Brain microvascular endothelial cell (primary cell): ENCODE measurements at regions not wholly inside any gene's neighbourhood (a gene's known extent, or its start where the extent isn't known, plus 50 kb on each side); places are given as distances from the start of the nearest gene placed in this dataset.

ENCODE experiments used
- DNase-seq: peaks from one replicate; pipeline ENCODE4 v3.0.0-alpha.2; 2020
- H3K27ac ChIP-seq: fragments of 250-450 bp; sonication (Bioruptor Pico); 2 replicates; pipeline ENCODE4 v1.5.1; 2020; ENCODE audit warnings: mild to moderate bottlenecking, moderate library complexity
- H3K27me3 ChIP-seq: fragments of 250-450 bp; sonication (Bioruptor Pico); replicated peaks from 2 replicates; pipeline ENCODE4 v1.5.1; 2020; ENCODE audit warnings: mild to moderate bottlenecking
- H3K36me3 ChIP-seq: fragments of 250-450 bp; sonication (Bioruptor Pico); replicated peaks from 2 replicates; pipeline ENCODE4 v1.5.1; 2020; ENCODE audit warnings: mild to moderate bottlenecking
- H3K4me3 ChIP-seq: 2 replicates; pipeline ENCODE4 v1.5.1; 2011; ENCODE audit warnings: low read depth, mild to moderate bottlenecking, control low read depth, low read length, moderate library complexity
- in situ Hi-C: cut with HindIII; loops from 2 replicates; pipeline ENCODE4 v1.10.0; 2017; ENCODE audit warnings: low sequenced_read_pairs, low pct_ligation_motif_present
- TF ChIP-seq, protein P1 (sequence below): IDR thresholded peaks from 2 replicates; pipeline ENCODE4 v1.5.1; 2011; ENCODE audit warnings: low read depth, mild to moderate bottlenecking, moderate library complexity, low read length, control low read depth, inconsistent platforms; ENCODE audit errors: missing control alignments

- H3K4me3 ChIP-seq = no peak overlapping the region
- TF ChIP-seq, protein P1, sequence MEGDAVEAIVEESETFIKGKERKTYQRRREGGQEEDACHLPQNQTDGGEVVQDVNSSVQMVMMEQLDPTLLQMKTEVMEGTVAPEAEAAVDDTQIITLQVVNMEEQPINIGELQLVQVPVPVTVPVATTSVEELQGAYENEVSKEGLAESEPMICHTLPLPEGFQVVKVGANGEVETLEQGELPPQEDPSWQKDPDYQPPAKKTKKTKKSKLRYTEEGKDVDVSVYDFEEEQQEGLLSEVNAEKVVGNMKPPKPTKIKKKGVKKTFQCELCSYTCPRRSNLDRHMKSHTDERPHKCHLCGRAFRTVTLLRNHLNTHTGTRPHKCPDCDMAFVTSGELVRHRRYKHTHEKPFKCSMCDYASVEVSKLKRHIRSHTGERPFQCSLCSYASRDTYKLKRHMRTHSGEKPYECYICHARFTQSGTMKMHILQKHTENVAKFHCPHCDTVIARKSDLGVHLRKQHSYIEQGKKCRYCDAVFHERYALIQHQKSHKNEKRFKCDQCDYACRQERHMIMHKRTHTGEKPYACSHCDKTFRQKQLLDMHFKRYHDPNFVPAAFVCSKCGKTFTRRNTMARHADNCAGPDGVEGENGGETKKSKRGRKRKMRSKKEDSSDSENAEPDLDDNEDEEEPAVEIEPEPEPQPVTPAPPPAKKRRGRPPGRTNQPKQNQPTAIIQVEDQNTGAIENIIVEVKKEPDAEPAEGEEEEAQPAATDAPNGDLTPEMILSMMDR = no peak
- no peaks in the 10 kb centered on the region for H3K36me3 ChIP-seq
- no peak overlapping the region for H3K27ac ChIP-seq
- DNase-seq = peak; percentile 4
- no peaks in the 10 kb centered on the region for H3K27me3 ChIP-seq
- in situ Hi-C loops = no loop called here
These were observed 72.9 kb upstream of the ATP2C1 start for GRCh38 chr3:130820976-130821375.

GRCh38 chr3:130821806-130822205 is 72.1 kb upstream of the ATP2C1 start:
- no peak for DNase-seq
- Histone ChIP-seq H3K27me3 (no peaks in the 10 kb centered on the region), H3K4me3 (no peak overlapping the region), H3K36me3 (no peaks in the 10 kb centered on the region), H3K27ac (no peak overlapping the region)
- TF ChIP-seq, protein P1 = no peak
- in situ Hi-C loops = no loop called here

GRCh38 chr3:130823241-130823884 is 70.5 kb upstream of the ATP2C1 start:
- in situ Hi-C loops = no loop called here
- TF ChIP-seq, protein P1 = no peak
- no peak for DNase-seq

DNA sequence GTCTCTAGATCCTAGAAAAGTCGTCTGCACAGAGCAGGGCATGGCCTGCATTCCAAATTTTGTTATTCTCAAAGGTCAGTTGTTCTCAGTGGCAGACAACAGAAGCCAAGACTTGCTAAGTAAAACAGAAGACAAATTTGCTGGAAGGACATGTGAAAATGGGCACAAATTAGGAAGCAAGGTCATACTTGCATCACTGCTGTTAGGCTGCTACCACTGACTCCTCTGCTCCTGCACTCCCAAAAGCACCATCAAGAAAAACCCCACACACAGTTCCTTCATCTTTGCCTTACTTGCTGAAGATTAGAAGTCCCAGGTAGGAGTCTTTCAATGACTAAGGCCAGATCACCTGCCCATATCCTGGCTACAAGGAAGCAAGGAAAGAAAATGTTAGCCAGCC is 69.9 kb upstream of the ATP2C1 start:
- Histone ChIP-seq H3K36me3 (no peaks in the 10 kb centered on the region), H3K27me3 (no peaks in the 10 kb centered on the region), H3K4me3 (no peak overlapping the region), H3K27ac (no peak overlapping the region)
- no peak for DNase-seq
- TF ChIP-seq, protein P1 = no peak
- in situ Hi-C loops = no loop called here

More at GRCh38 chr3:130823241-130823884, 70.5 kb upstream of the ATP2C1 start:
- no peaks in the 10 kb centered on the region for H3K36me3 ChIP-seq
- H3K27me3 ChIP-seq = no peaks in the 10 kb centered on the region
- H3K4me3 ChIP-seq = no peak overlapping the region
- H3K27ac ChIP-seq = no peak overlapping the region

DNA sequence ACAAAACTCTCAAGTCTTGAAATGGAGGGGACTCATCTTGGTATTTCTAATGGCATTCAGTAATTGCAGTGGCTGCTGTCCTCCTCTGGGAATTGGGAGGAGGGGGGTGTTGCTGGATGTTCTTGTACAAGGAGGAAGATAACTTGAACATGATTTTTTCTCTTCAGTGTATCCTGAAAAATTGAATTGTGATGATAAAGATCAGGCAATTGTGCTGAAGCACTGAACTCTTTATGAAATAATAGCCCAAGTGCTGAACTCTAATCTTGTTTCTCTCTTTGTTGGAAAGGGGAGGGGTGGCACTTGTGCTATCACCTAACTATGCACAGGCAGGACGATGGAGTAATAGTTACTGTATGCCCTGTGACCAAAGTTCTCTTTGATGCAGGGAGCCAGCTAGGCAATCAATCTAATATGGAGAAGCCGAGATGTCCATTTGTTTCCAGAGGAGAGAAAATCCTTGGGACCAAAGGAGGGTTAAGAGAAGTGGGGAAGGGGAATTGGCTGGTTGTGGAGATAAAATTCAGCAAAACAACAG is 68.1 kb upstream of the ATP2C1 start:
- in situ Hi-C loops = no loop called here
- Histone ChIP-seq H3K27ac (no peak overlapping the region), H3K27me3 (no peaks in the 10 kb centered on the region), H3K36me3 (no peaks in the 10 kb centered on the region), H3K4me3 (no peak overlapping the region)
- no peak for DNase-seq
- TF ChIP-seq, protein P1 = no peak
